ENCODE measurements at regions not wholly inside any gene's neighbourhood (a gene's known extent, or its start where the extent isn't known, plus 50 kb on each side); places are given as distances from the start of the nearest gene placed in this dataset.
"Not testable (repeated sequence)": the region's sequence is repeated elsewhere in the genome, so short reads cannot be mapped to it uniquely, and the experiment has no call there.

DNA sequence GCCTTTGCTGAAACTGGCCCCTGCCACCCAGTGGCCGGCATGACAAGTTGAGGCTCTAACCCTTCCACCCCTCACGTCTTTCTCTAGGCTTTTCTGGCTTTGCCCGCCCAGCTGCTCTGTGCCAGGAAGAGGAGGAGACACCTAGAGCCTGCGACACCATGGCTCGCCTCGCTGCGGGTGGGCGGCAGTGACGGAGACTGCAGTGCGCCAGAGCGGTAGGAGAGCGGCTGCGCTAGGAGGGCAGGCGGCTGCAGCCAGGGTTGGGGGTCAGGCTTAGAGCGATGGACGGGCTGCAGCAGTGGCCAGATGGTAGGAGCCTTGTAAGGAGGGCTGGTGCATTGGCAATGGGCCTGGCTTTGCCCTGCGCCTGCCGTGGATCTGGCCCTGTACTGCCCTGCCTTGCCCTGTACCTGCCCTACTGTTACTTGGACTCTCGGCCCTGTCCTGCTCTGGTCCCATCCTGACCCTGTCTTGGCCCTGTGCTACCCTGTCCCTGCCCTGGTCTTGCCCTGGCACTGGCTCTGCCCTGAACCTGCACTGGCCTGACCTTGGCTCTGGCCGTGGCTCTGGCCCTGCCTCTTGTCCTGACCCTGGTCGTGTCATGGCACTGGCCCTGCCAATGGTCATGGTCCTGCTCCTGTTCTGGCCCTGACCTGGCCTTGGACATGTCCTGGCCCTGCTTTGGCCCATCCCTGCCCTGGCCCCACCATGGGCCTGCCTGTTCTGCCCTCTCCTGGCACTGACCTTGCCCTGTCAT lies 330.7 kb upstream of the PLGLB1 start:
- H3K4me1 ChIP-seq; H3K9me3 ChIP-seq; H3K4me3 ChIP-seq; intact Hi-C loops (cut with DNase I); H3K27ac ChIP-seq; H3K27me3 ChIP-seq; DNase-seq; ATAC-seq; H3K36me3 ChIP-seq: not testable (repeated sequence)
- WGBS (ENCODE audit: insufficient coverage, low coverage, low lambda C conversion rate, missing lambda C conversion rate), result 59% methylated on average over 6 of the region's 21 CpGs

DNA sequence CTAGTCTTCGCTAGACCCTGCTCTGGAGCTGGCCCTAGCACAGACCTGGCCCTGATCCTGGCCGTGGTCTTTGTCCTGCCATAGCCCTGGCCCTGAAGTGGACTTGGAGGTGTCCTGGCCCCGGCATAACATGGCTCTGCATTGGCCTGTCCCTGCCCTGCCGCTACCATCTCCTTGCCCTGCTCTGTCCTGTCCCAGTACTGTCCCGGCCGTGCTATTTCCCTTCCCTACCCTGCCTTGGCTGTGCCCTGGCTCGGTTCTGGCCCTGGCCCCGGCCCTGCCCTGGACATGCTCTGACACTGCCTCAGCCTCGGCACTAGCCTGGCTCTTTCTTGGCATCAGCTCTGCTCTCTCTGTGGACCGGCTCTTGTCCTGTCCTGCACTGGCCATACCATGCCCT lies 331.8 kb upstream of the PLGLB1 start:
- not testable (repeated sequence) for H3K27ac ChIP-seq, DNase-seq, H3K4me3 ChIP-seq

DNA sequence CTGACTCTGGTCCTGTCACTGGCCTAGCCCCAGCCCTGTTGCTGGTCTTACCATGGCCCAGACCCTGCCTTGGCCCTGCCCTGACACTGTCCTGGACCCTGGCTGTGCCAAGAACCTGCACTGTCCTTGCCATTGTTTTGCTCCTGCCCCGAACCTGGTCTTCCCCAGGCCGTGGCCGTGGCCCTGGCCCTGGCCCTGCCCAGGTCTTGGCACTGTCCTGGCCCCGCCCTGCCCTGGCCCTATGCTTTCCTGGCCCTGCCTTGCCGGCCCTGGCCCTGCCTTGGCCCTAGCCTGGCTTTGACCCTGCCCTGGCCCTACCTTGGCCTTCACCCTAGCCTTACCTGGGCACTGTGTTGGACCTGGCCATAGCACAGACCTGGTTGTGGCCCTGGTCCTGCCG lies 332.5 kb upstream of the PLGLB1 start:
- DNase-seq; H3K9me3 ChIP-seq; H3K27ac ChIP-seq; ATAC-seq; H3K4me1 ChIP-seq; H3K36me3 ChIP-seq; H3K27me3 ChIP-seq; intact Hi-C loops (cut with DNase I); H3K4me3 ChIP-seq: not testable (repeated sequence)
- WGBS (ENCODE audit: insufficient coverage, low coverage, low lambda C conversion rate, missing lambda C conversion rate), result no CpG with 5 or more reads among the region's 6 CpGs

More for the DNA sequence above, 331.8 kb upstream of the PLGLB1 start:
- H3K27me3 ChIP-seq; ATAC-seq; intact Hi-C loops (cut with DNase I); H3K9me3 ChIP-seq; H3K36me3 ChIP-seq; H3K4me1 ChIP-seq: not testable (repeated sequence)
- 100% methylated on average over 2 of the region's 10 CpGs for WGBS (ENCODE audit: insufficient coverage, low coverage, low lambda C conversion rate, missing lambda C conversion rate)

DNA sequence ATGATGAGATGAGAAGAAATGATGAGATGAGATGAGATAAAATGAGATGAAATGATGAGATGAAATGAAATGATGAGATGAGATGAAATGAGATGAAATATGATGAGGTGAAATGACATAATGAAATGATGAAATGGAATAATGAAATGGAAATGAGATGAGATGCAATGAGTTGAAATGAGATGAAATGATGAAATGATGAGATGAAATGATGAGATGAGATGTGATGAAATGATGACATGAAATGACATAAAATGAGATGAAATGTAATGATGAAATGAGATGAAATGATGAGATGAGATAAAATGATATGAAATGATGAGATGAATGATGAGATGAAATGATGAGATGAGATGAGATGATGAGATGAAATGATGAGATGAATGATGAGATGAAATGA lies 338.6 kb upstream of the PLGLB1 start:
- H3K27me3 ChIP-seq; intact Hi-C loops (cut with DNase I); ATAC-seq; H3K4me3 ChIP-seq; H3K36me3 ChIP-seq; H3K9me3 ChIP-seq; H3K27ac ChIP-seq; DNase-seq; H3K4me1 ChIP-seq: not testable (repeated sequence)

DNA sequence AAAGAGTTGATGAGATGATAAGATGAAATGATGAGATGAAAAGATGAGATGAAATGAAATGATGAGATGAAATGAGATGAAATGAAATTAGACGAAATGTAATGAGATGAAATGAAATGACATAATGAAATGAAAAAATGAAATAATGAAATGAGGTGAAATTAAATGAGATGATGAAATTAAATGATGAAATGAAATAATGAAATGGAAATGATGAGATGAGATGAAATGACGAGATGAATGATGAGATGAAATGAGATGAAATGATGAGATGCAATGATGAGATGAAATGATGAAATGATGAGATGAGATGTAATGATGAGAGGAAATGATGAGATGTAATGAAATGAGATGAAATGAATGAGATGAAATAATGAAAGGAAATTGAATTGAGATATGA lies 339.3 kb upstream of the PLGLB1 start:
- H3K4me3 ChIP-seq; intact Hi-C loops (cut with DNase I); H3K36me3 ChIP-seq; H3K4me1 ChIP-seq; ATAC-seq; H3K9me3 ChIP-seq; H3K27ac ChIP-seq; DNase-seq; H3K27me3 ChIP-seq: not testable (repeated sequence)
- 57% methylated on average over 2 of the region's 2 CpGs for WGBS (ENCODE audit: insufficient coverage, low coverage, low lambda C conversion rate, missing lambda C conversion rate)

DNA sequence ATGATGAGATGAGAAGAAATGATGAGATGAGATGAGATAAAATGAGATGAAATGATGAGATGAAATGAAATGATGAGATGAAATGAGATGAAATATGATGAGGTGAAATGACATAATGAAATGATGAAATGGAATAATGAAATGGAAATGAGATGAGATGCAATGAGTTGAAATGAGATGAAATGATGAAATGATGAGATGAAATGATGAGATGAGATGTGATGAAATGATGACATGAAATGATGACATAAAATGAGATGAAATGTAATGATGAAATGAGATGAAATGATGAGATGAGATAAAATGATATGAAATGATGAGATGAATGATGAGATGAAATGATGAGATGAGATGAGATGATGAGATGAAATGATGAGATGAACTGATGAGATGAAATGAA lies 340.2 kb upstream of the PLGLB1 start:
- ATAC-seq; intact Hi-C loops (cut with DNase I); H3K9me3 ChIP-seq; H3K27me3 ChIP-seq; H3K27ac ChIP-seq; DNase-seq; H3K36me3 ChIP-seq; H3K4me3 ChIP-seq; H3K4me1 ChIP-seq: not testable (repeated sequence)

DNA sequence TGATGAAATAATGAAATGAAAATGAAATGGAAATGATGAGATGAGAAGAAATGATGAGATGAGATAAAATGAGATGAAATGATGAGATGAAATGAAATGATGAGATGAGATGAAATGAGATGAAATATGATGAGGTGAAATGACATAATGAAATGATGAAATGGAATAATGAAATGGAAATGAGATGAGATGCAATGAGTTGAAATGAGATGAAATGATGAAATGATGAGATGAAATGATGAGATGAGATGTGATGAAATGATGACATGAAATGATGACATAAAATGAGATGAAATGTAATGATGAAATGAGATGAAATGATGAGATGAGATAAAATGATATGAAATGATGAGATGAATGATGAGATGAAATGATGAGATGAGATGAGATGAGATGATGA lies 342.7 kb upstream of the PLGLB1 start:
- intact Hi-C loops (cut with DNase I); ATAC-seq; H3K4me1 ChIP-seq; H3K36me3 ChIP-seq; DNase-seq; H3K9me3 ChIP-seq; H3K27ac ChIP-seq; H3K4me3 ChIP-seq; H3K27me3 ChIP-seq: not testable (repeated sequence)

DNA sequence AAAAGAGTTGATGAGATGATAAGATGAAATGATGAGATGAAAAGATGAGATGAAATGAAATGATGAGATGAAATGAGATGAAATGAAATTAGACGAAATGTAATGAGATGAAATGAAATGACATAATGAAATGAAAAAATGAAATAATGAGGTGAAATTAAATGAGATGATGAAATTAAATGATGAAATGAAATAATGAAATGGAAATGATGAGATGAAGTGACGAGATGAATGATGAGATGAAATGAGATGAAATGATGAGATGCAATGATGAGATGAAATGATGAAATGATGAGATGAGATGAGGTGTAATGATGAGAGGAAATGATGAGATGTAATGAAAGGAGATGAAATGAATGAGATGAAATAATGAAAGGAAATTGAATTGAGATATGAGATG lies 343.4 kb upstream of the PLGLB1 start:
- H3K4me1 ChIP-seq; H3K4me3 ChIP-seq; H3K27ac ChIP-seq; H3K36me3 ChIP-seq; intact Hi-C loops (cut with DNase I); ATAC-seq; H3K27me3 ChIP-seq; DNase-seq; H3K9me3 ChIP-seq: not testable (repeated sequence)
- WGBS (ENCODE audit: insufficient coverage, low coverage, low lambda C conversion rate, missing lambda C conversion rate), result 41% methylated on average over 2 of the region's 2 CpGs

DNA sequence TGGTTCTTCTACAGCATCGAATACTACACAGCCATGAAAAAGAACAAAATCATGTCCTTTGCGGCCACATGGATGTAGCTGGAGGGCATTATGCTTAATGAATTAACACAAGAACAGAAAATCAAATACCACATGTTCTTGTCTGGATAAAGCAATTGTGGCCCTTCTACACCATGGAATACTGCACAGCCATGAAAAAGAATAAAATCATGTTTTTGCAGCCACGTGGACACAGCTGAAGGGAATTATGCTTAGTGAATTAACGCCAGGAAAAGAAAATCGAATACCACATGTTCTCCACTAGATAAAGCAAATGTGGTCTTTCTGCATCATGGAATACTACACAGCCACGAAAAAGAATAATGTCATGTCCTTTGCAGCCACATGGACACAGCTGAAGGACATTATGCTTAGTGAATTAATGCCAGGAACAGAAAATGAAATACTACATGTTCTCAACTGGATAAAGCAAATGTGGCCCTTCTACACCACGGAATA lies 361.8 kb upstream of the PLGLB2 start:
- ATAC-seq; H3K4me1 ChIP-seq; intact Hi-C loops (cut with DNase I); H3K4me3 ChIP-seq; H3K27ac ChIP-seq; H3K36me3 ChIP-seq; H3K27me3 ChIP-seq; H3K9me3 ChIP-seq; DNase-seq: not testable (repeated sequence)
- WGBS (ENCODE audit: insufficient coverage, low coverage, low lambda C conversion rate, missing lambda C conversion rate), result 71% methylated on average over 6 of the region's 7 CpGs

DNA sequence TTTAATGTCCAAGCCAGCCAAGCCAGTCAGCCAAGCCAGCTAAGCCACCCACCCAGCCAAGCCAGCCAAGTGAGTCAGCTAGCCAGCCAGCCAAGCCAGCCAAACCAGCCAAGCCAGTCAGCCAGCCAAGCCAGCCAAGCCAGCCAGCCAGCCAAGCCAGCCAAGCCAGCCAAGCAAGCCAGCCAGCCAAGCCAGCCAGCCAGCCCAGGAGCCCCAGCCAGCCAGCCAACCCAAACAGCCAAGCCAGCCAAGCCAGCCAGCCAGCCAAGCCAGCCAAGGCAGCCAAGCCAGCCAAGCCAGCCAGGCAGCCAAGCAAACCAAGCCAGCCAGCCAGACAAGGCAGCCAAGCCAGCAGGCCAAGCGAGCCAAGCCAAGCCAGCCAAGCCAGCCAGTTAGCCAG lies 352.1 kb upstream of the PLGLB2 start:
- H3K36me3 ChIP-seq; H3K4me3 ChIP-seq; H3K27me3 ChIP-seq; H3K4me1 ChIP-seq; H3K27ac ChIP-seq; ATAC-seq; H3K9me3 ChIP-seq; intact Hi-C loops (cut with DNase I): not testable (repeated sequence)
- no CpG with 5 or more reads among the region's 1 CpG for WGBS (ENCODE audit: insufficient coverage, low coverage, low lambda C conversion rate, missing lambda C conversion rate)
- DNase-seq, result peak in 2 of 3 donors; percentile 41 to 44

DNA sequence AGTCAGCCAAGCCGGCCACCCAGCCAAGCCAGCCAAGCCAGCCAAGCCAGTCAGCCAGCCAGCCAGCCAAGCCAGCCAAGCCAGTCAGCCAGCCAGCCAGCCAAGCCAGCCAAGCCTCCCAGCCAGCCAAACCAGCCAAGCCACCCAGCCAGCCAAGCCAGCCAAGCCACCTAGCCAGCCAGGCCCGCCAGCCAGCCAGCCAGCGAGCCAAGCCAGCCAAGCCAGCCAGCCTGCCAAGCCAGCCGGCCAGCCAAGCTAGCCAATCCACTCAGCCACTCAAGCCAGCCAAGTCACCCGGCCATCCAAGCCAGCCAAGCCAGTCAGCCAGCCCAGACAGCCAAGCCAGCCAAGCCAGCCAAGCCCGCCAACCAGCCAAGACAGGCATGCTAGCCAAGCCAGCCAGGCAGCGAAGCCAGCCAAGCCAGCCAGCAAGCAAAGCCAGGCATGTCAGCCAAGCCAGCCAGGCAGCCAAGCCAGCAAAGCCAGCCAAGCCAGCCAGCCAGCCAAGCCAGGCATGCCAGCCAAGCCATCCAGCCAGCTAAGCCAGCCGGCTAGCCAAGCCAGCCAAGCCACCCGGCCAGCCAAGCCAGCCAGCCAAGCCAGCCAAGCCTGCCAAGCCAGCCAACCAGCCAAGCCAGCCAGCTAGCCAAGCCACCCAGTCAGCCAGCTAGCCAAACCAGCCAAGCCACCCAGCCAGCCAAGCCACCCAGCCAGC lies 351.2 kb upstream of the PLGLB2 start:
- ATAC-seq; H3K36me3 ChIP-seq; H3K9me3 ChIP-seq; H3K27me3 ChIP-seq; H3K27ac ChIP-seq; H3K4me1 ChIP-seq; intact Hi-C loops (cut with DNase I); H3K4me3 ChIP-seq: not testable (repeated sequence)
- 57% methylated on average over 4 of the region's 9 CpGs for WGBS (ENCODE audit: insufficient coverage, low coverage, low lambda C conversion rate, missing lambda C conversion rate)
- DNase-seq, result peak in 1 of 3 donors; percentile 26

All from right lobe of liver (tissue), 6 donors.